ENCODE measurements at regions not wholly inside any gene's neighbourhood (a gene's known extent, or its start where the extent isn't known, plus 50 kb on each side); places are given as distances from the start of the nearest gene placed in this dataset.

DNA sequence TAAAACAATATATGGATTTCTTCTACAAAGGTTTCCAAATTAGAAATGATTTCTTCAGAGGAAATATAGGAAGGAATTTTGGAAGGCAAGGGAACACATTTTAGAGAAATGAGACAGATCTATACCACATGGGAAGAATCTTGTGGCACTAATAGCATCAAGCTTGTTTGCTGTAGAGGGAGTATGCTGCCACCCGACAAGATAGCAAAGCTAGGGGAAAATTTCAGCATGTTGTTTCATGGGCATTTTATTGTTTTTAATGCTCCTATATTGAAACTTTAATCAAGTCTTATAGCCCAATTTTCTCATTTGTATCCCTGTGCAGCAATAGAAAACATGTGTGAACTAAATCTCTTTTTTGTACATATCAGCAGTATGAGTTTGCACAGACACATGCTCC lies 551.7 kb upstream of the INTU start:
- Mint-ChIP-seq H3K9me3 (peaks cover 6% of the 10 kb centered on the region), H3K4me3 (no peak overlapping the region), H3K27me3 (ENCODE audit: low read depth) (no peaks in the 10 kb centered on the region), H3K4me1 (ENCODE audit: low read depth) (no peaks in the 10 kb centered on the region), H3K36me3 (ENCODE audit: insufficient read depth) (no peaks in the 10 kb centered on the region)
- DNase-seq (no peak), ATAC-seq (no peak)

GRCh38 chr4:127082986-127083385 lies 549.8 kb upstream of the INTU start:
- H3K36me3 Mint-ChIP-seq (ENCODE audit: insufficient read depth), result no peaks in the 10 kb centered on the region
- peaks cover 9% of the 10 kb centered on the region for H3K9me3 Mint-ChIP-seq
- ATAC-seq (no peak), DNase-seq (no peak)
- no peaks in the 10 kb centered on the region for H3K27me3 Mint-ChIP-seq (ENCODE audit: low read depth)
- no peaks in the 10 kb centered on the region for H3K4me1 Mint-ChIP-seq (ENCODE audit: low read depth)
- no peak overlapping the region for H3K4me3 Mint-ChIP-seq

DNA sequence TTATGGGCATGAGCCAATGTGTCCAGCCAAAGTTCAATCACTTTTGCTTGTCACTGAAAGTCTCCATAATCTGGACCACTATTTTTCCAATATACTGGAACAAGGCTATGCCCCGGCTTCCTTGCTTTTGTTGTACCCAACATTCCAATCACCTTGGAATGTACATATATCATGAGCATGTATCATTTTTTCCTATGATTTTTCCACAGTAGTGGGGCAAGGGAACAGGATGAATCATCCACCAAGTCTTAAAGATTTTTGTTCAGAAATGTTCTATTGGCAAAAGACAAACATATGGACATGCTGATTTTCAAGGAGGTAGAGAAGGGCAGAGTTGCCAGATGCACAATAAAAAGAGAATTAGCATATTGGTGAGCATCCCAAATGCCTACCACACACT lies 548.1 kb upstream of the INTU start:
- Mint-ChIP-seq H3K4me1 (ENCODE audit: low read depth) (no peaks in the 10 kb centered on the region), H3K4me3 (no peak overlapping the region), H3K27me3 (ENCODE audit: low read depth) (no peaks in the 10 kb centered on the region), H3K36me3 (ENCODE audit: insufficient read depth) (no peaks in the 10 kb centered on the region), H3K9me3 (peaks cover 14% of the 10 kb centered on the region)
- no peak for ATAC-seq
- DNase-seq, result no peak

DNA sequence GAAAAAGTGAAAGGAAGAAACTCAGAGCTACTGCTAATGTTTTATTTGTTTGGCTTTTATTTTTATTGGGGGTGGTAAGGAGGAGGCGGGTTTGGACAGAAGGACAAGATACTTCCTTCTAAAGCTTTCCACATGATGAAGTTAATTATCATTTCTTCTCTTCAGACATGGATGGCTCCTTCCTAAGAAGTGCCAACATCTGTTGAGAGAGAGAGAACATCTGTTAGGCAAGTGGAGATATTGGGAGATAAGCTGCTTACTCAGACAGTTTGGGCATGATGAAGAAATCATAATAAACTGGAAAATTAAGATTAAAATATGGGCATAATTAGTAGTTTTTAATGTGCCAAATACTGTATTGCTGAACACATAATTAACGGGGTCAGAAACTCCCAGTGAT lies 535.7 kb upstream of the INTU start:
- ATAC-seq, result no peak
- DNase-seq, result no peak

DNA sequence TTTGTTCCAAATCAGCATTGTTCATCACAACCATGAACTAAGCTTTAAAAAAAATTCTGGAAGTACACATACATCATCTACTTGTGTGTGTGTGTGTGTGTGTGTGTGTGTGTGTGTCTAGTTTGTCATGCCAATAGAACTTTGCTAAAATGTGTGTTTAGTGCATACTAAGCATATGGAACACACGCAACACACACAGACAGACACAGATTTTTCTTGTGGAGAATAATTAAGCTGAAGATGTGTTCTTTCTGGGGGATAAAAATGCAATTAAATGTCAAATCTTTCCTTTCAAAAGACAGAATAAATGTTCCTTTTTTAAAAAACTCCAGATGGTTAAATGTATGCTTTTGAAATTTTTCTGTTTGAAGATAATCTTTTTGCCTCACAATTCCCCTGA lies 530.4 kb upstream of the INTU start:
- DNase-seq, result no peak
- no peak overlapping the region for H3K4me3 Mint-ChIP-seq
- H3K27me3 Mint-ChIP-seq (ENCODE audit: low read depth), result no peaks in the 10 kb centered on the region
- ATAC-seq, result no peak
- H3K4me1 Mint-ChIP-seq (ENCODE audit: low read depth), result no peaks in the 10 kb centered on the region
- peaks cover 6% of the 10 kb centered on the region for H3K9me3 Mint-ChIP-seq
- H3K36me3 Mint-ChIP-seq (ENCODE audit: insufficient read depth), result no peaks in the 10 kb centered on the region

More for the DNA sequence above, 535.7 kb upstream of the INTU start:
- H3K9me3 Mint-ChIP-seq, result peaks cover 4% of the 10 kb centered on the region
- H3K4me1 Mint-ChIP-seq (ENCODE audit: low read depth), result no peaks in the 10 kb centered on the region
- no peaks in the 10 kb centered on the region for H3K27me3 Mint-ChIP-seq (ENCODE audit: low read depth)
- no peak overlapping the region for H3K4me3 Mint-ChIP-seq
- H3K36me3 Mint-ChIP-seq (ENCODE audit: insufficient read depth), result no peaks in the 10 kb centered on the region

- Mint-ChIP-seq H3K4me1 (ENCODE audit: low read depth) (no peaks in the 10 kb centered on the region), H3K9me3 (peaks cover 14% of the 10 kb centered on the region), H3K36me3 (ENCODE audit: insufficient read depth) (no peaks in the 10 kb centered on the region), H3K4me3 (no peak overlapping the region), H3K27me3 (ENCODE audit: low read depth) (no peaks in the 10 kb centered on the region)
- DNase-seq (no peak), ATAC-seq (no peak)
Measured at GRCh38 chr4:127103681-127104115, 529.1 kb upstream of the INTU start.

GRCh38 chr4:127113844-127114362 lies 518.9 kb upstream of the INTU start:
- no peaks in the 10 kb centered on the region for H3K4me1 Mint-ChIP-seq (ENCODE audit: low read depth)
- no peaks in the 10 kb centered on the region for H3K36me3 Mint-ChIP-seq (ENCODE audit: insufficient read depth)
- H3K27me3 Mint-ChIP-seq (ENCODE audit: low read depth), result no peaks in the 10 kb centered on the region
- DNase-seq, result no peak
- H3K4me3 Mint-ChIP-seq, result no peak overlapping the region
- H3K9me3 Mint-ChIP-seq, result peaks cover 7% of the 10 kb centered on the region
- ATAC-seq, result no peak

DNA sequence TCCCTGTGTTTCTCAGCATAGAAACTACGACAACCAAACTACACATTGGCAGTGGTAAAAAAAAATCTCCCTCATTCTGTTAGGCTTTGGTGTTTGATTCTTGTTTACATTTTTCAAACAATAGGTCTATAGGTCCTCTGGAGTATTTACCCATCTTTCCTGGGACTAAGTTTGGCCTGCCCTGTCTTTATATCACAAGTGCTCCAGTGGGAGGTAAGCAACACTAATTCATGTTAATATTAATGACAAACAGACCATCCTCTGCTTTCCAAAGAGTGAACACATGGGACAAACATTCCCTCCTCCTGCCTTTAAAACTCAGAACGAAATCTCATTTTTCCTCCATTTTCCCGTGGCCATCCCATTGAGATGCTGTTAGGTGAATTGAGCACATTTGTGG lies 514.1 kb upstream of the INTU start:
- DNase-seq, result no peak
- H3K27me3 Mint-ChIP-seq (ENCODE audit: low read depth), result no peaks in the 10 kb centered on the region
- ATAC-seq, result no peak
- peaks cover 12% of the 10 kb centered on the region for H3K9me3 Mint-ChIP-seq
- no peak overlapping the region for H3K4me3 Mint-ChIP-seq
- no peaks in the 10 kb centered on the region for H3K4me1 Mint-ChIP-seq (ENCODE audit: low read depth)
- H3K36me3 Mint-ChIP-seq (ENCODE audit: insufficient read depth), result no peaks in the 10 kb centered on the region

- ATAC-seq (no peak), DNase-seq (no peak)
- no peaks in the 10 kb centered on the region for H3K4me1 Mint-ChIP-seq (ENCODE audit: low read depth)
- no peaks in the 10 kb centered on the region for H3K36me3 Mint-ChIP-seq (ENCODE audit: insufficient read depth)
- H3K4me3 Mint-ChIP-seq, result no peak overlapping the region
- H3K9me3 Mint-ChIP-seq, result peaks cover 12% of the 10 kb centered on the region
- no peaks in the 10 kb centered on the region for H3K27me3 Mint-ChIP-seq (ENCODE audit: low read depth)
Measured at GRCh38 chr4:127120441-127121090, 512.2 kb upstream of the INTU start.

GRCh38 chr4:127124919-127125318 lies 507.8 kb upstream of the INTU start:
- ATAC-seq, result no peak
- H3K36me3 Mint-ChIP-seq (ENCODE audit: insufficient read depth), result no peaks in the 10 kb centered on the region

GRCh38 chr4:127126718-127127117 lies 506.0 kb upstream of the INTU start:
- ATAC-seq, result no peak
- Mint-ChIP-seq H3K4me3 (no peak overlapping the region), H3K4me1 (ENCODE audit: low read depth) (no peaks in the 10 kb centered on the region), H3K36me3 (ENCODE audit: insufficient read depth) (no peaks in the 10 kb centered on the region), H3K9me3 (peaks cover 12% of the 10 kb centered on the region), H3K27me3 (ENCODE audit: low read depth) (no peaks in the 10 kb centered on the region)
- DNase-seq, result no peak

More at GRCh38 chr4:127124919-127125318, 507.8 kb upstream of the INTU start:
- Mint-ChIP-seq H3K9me3 (peaks cover 12% of the 10 kb centered on the region), H3K4me3 (no peak overlapping the region), H3K4me1 (ENCODE audit: low read depth) (no peaks in the 10 kb centered on the region), H3K27me3 (ENCODE audit: low read depth) (no peaks in the 10 kb centered on the region)
- DNase-seq, result no peak

- DNase-seq (no peak), ATAC-seq (no peak)
- Mint-ChIP-seq H3K4me3 (no peak overlapping the region), H3K4me1 (ENCODE audit: low read depth) (no peaks in the 10 kb centered on the region), H3K27me3 (ENCODE audit: low read depth) (no peaks in the 10 kb centered on the region), H3K9me3 (peaks cover 4% of the 10 kb centered on the region), H3K36me3 (ENCODE audit: insufficient read depth) (no peaks in the 10 kb centered on the region)
Measured at GRCh38 chr4:127131527-127131926, 501.2 kb upstream of the INTU start.

- no peak overlapping the region for H3K4me3 Mint-ChIP-seq
- no peaks in the 10 kb centered on the region for H3K36me3 Mint-ChIP-seq (ENCODE audit: insufficient read depth)
- H3K4me1 Mint-ChIP-seq (ENCODE audit: low read depth), result no peaks in the 10 kb centered on the region
- ATAC-seq (no peak), DNase-seq (no peak)
- H3K27me3 Mint-ChIP-seq (ENCODE audit: low read depth), result no peaks in the 10 kb centered on the region
- peaks cover 4% of the 10 kb centered on the region for H3K9me3 Mint-ChIP-seq
Measured at GRCh38 chr4:127134490-127134889, 498.3 kb upstream of the INTU start.

GRCh38 chr4:127138586-127138985 lies 494.2 kb upstream of the INTU start:
- H3K27me3 Mint-ChIP-seq (ENCODE audit: low read depth), result no peaks in the 10 kb centered on the region
- H3K9me3 Mint-ChIP-seq, result no peaks in the 10 kb centered on the region
- no peaks in the 10 kb centered on the region for H3K4me1 Mint-ChIP-seq (ENCODE audit: low read depth)
- no peaks in the 10 kb centered on the region for H3K36me3 Mint-ChIP-seq (ENCODE audit: insufficient read depth)
- ATAC-seq, result no peak
- no peak overlapping the region for H3K4me3 Mint-ChIP-seq
- DNase-seq, result no peak

DNA sequence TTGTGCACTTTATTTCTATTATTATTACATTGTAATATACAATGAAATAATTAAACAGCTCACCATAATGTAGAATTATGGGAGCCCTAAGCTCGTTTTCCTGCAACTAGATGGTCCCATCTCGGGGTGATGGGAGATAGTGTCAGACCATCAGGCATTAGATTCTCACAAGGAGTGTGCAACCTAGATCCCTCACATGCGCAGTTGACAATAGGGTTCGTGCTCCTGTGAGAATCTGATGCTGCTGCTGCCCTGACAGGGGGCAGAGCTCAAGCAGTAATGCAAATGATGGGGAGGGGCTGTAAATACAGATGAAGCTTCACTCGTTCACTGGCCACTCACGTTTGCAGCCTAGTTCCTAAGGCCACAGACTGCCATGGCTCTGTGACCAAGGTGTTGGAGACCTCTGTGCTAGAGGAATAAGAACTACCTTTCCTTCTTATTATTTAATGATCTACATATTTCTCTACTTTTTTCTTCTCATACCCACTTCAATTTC lies 492.9 kb upstream of the INTU start:
- Mint-ChIP-seq H3K36me3 (ENCODE audit: insufficient read depth) (no peaks in the 10 kb centered on the region), H3K27me3 (ENCODE audit: low read depth) (no peaks in the 10 kb centered on the region), H3K4me1 (ENCODE audit: low read depth) (no peaks in the 10 kb centered on the region), H3K4me3 (no peak overlapping the region), H3K9me3 (no peaks in the 10 kb centered on the region)
- DNase-seq (no peak), ATAC-seq (no peak)
